ENCODE measurements at regions not wholly inside any gene's neighbourhood (a gene's known extent, or its start where the extent isn't known, plus 50 kb on each side); places are given as distances from the start of the nearest gene placed in this dataset.
"Not testable (repeated sequence)": the region's sequence is repeated elsewhere in the genome, so short reads cannot be mapped to it uniquely, and the experiment has no call there.

DNA sequence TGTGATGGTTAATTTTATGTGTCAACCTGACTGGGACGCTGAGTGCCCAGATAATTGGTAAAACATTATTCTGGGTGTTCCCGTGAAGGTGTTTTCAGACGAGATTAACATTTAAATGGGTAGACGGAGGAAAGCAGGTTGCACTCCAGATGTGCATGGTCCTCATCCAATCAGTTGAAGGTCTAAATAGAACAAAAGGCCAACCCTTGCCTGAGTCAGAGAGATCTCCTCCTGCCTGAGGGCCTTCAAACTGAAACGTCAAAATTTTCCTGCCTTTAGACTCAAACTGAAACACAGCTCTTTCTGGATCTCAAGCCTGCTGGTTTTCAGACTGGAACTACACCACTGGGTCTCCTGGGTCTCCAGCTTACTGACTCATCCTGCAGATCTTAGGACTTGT, 73.5 kb downstream of the NPIPA8 start:
- not testable (repeated sequence) for DNase-seq

DNA sequence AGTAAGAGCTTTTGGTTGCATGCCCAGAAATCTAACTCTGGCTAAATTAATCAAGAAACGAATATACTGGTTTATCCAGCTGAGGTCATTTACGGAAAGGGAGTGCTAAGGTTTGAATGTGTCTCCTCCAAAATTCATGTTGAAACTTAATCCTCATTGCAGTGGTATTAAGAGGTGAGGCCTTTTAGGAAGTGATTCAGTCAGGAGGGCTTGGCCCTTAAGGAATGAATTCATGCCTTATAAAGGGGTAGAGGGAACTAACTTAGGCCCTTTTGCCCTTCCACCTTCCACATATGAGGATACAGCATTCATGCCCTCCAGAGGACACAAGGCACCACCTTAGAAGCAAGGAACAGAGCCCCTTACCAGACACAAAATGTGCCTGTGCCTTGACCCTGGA, 74.7 kb downstream of the NPIPA8 start:
- DNase-seq, result not testable (repeated sequence)

DNA sequence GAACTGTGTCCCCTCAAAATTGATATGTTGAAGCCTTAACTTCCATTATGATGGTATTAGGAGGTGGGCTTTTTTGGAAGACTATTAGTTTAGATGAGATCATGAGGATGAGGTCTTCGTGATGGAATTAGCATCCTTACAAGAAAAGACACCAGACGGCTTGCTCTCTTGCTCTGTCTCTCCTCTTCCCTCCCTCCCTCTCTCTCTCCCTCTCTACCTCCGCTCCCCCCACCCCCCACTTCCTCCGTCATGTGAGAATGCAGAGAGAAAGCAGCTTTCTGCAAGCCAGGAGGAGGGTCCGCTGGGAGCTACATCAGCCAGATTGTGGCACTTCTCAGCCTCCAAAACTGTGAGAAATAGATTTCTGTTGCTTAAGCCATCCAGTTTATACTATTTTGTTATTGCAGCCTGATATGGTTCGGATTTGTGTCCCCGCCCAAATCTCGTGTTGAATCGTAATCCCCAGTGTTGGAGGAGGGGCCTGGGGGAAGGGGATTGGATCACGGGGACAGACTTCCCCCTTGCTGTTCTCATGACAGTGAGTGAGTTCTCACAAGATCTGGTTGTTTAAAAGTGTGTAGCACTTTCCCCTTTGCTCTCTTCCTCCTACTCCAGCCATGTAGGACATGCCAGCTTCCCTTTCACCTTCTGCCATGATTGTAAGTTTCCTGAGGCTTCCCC, 76.9 kb downstream of the NPIPA8 start:
- DNase-seq, result not testable (repeated sequence)

DNA sequence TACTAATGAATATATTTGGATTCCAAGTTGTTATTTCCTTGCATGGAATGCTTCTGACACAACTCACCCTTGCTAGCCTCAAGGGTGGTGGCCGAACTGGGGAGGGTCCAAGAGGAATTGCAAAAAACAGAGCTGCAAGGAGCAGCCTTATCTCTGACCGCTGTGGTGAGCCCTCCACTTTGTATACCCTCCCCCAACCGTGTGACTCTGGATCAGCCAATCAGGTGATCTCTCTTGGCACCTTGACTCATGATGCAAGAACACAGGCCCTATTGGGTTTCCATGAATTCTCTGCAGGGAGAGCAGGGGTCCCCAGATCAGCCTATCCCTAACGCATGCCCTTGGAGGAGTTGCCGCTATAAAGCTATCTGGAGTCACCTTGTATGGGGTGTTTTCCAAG, 83.6 kb downstream of the NPIPA8 start:
- not testable (repeated sequence) for DNase-seq

DNA sequence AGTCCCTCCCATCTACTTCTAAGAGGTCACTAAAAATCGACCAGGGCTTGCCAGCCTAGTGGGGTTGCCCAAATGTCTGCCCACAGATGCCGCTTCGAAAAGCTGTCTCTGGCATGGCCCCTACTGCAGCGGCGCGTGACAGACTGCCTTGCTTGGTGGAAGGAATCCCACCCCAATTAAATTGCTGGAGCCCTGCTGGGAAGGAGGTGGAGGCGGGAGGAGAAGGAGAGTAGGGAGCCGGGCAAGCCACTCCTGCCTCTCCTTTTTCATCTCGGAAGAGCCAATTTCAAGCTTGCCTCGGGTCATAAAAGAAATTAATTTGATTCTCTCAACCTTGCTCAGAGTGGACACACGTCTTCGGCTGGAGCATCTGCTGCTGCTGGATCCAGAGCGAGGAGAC, 106.0 kb downstream of the NPIPA8 start:
- DNase-seq, result not testable (repeated sequence)

DNA sequence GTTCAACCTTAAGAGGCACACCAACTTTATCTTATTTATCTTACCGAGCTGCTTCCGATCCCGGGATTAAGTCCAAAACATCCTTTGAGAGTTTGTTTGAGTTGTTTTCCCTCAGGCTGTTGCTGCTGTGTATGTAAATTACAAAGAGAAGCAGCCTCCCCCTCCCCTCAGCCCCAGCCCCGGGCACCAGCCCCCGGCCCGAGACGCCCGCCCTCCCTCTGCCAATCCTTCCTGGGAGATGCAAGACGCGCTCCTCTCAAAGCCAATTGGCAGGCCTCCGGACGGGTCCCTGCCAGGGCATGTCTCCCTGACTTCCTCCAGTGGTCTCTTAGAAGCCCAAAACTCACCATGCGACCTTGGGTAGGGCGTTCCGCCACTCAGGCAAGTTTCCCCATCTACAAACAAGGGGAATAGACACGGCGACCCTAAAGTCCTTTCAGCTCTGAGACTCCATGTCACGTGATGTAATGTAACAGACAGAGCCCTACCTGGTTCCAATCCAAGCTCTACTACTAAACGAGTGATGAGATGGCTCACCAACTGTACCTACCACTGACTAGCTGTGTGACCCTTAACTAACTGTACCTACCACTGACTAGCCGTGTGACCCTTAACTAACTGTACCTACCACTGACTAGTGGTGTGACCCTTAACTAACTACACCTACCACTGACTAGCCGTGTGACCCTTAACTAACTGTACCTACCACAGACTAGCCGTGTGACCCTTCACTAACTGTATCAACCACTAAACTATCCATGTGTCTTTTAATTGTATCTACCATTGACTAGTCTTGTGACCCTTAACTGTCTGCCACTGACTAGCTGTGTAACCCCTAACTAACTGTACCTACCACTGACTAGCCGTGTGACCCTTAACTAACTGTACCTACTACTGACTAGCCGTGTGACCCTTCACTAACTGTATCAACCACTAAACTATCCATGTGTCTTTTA, 114.2 kb downstream of the NPIPA8 start:
- DNase-seq, result not testable (repeated sequence)

DNA sequence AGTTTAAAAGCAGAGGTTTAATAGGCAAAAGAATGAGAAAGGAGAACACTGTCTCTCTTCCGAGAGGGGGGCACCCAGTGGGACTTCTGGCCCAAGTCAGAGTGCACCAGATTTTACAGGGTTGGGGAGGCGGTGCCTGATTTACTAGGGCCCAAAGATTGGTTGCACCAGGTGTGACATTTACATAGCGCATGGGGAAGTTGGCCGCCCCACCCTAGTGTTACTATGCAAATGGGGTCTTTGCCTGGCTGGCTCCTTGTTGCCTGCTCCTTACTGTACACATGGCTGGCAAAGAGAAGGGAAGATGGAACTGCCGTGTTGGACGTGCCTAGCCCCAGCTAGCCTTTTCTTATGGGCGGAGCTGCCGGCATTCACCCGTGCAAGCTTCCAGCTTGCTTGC, 118.8 kb downstream of the NPIPA8 start:
- not testable (repeated sequence) for DNase-seq

DNA sequence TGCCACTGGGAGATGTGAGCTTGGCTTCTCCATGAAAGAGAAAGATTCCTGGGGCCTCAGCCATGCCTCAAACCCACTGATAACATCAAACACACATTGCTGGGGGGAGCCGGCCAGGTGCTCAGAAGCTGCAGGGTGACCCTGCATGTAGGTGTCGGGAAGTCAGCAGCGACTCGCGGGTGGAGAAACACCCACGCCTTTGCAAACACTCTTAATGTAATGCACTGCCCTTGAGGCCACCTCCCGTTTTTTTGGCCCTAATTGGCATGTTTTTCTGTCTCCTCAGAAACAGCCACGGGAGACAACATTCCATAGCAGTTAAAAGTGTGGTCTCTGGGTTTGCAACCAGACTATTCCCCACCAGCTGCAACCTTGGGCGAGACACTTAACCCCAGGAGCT, 119.7 kb downstream of the NPIPA8 start:
- peak; percentile 83 for DNase-seq

DNA sequence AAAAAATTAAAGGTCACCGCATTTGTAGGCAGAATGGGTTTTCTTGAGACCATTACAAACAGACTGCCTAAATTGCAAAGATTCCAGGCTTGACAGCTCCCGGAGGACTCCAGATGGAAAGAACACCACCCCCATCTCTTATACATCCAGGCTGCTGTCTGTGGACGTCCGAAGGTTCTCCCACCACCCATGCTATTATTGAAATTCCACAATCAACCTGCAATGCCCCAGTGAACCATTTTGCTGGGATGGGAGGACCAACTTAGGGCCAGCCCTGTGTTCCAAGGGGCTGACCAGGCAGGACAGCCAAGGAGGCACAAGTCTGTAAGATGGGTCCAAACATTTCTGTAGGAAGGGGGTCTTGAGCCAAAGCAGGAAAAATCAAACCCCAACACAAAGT, 122.7 kb downstream of the NPIPA8 start:
- DNase-seq, result peak; percentile 52

DNA sequence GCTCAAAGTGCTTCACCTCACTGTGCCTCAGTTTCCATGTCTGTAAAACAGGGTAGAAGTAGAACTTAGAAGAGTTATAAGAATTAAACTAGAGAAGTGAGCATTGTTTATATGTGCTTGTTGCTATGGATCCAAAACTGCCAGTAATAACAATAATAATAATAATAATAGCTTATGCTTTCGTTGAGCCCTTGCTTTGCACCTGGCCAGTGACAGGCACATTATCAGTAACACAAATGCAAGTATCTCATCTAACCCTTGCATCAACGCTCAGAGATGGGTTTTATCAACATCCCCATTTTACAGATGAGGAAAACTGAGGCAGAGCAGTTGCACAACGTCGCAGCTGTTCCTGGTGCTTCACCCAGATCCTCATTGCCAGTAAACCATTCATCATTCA, 125.0 kb downstream of the NPIPA8 start:
- not testable (repeated sequence) for DNase-seq

DNA sequence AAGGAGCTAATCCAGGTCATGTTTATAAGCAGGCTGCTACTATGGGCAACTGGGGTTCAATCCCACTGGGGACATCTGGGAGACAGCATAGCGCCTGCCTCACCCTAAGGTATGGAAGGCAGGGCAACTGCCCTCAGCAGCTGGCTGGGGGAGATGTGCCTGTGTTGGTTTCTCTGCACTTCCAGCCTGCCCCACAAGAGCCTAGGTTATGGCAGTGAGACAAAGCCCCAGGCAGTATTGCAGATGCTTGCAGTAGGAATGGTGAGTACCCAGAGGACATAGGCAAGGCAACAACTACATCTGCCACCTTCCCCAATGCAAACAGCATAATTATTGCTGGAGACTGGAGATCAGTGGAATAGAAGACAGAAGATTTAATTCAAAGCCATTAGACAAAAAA, 131.8 kb downstream of the NPIPA8 start:
- DNase-seq, result not testable (repeated sequence)

DNA sequence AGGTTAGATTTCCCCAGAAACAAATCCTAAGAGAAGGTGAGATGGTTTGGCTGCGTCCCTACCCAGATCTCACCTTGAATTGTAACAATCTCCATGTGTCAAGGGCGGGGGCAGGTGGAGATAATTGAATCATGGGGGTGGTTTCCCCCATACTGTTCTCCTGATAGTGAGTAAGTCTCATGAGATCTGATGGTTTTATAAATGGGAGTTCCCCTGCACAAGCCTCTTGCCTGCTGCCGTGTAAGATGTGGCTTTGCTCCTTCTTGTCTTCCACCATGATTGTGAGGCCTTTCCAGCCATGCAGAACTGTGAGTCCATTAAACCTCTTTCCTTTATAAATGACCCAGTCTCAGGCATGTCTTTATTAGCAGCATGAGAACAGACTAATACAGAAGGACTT, 132.2 kb downstream of the NPIPA8 start:
- not testable (repeated sequence) for DNase-seq

DNA sequence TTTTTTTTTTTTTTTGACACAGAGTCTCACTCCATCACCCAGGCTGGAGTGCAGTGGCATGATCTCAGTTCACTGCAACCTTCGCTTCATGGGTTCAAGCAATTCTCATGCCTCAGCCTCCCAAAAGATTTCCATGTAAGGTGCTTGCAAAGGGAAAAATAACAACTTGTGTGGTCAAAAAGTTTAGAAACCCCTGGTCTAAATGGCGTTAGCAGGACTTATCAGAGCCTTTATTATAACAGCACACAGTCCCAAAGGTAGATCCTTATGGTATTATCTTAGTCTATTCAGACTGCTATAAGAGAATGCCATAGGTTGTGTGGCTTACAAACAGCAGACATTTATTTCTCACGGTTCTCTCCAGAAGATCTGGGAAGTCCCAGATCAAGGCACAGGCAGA, 135.0 kb downstream of the NPIPA8 start:
- DNase-seq, result not testable (repeated sequence)

DNA sequence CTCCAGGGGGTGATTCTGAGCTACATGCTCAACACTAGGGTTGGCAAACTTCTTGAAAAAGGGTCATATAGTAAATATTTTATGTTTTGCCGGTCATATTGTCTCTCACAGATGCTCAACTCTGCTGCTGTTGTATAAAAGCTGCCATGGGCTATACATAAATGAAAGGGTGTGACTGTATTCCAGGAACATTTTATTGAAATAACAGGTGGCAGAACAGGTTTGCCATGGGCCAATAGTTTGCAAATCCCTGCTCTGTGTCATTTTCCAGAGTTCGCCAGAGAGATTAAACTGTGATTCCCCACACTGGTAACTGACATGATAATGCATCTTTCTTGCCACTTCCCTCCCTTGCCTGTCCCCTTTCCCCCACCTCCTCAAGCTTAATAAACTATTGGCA, 144.1 kb downstream of the NPIPA8 start:
- not testable (repeated sequence) for DNase-seq

DNA sequence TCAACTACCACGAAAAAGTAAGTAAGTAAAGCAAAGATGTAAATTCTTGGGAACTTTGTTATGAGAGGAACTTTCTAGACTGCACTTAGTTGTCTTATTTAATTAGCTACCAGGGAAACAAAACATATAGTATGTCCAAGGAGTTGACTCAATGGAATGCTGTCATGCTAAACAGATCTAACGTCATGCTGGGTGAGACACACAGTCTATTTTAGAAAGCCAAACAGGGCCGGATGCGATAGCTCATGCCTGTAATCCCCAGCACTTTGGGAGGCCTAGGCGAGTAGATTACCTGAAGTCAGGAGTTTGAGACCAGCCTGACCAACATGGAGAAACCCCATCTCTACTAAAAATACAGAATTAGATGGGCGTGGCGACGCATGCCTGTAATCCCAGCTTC, 146.4 kb downstream of the NPIPA8 start:
- not testable (repeated sequence) for DNase-seq

DNA sequence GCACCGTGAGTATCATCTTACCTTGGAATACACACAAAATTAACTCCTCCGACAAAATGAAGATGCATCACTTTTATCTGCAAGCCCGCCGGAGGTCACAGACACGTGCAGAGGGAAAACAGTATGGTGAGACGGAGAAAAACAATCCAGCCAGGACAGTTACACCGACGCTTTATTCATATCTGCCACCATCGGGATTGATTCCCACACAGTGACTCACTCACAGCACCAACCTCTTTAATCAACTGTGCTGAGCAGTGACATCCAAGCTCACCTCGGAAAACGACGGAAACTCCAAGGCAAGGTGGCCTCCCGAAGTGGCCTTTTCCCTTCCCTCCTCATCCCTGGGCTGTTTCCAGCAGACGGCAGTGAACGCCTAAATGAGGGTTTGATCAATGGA, 151.8 kb downstream of the NPIPA8 start:
- DNase-seq, result not testable (repeated sequence)

DNA sequence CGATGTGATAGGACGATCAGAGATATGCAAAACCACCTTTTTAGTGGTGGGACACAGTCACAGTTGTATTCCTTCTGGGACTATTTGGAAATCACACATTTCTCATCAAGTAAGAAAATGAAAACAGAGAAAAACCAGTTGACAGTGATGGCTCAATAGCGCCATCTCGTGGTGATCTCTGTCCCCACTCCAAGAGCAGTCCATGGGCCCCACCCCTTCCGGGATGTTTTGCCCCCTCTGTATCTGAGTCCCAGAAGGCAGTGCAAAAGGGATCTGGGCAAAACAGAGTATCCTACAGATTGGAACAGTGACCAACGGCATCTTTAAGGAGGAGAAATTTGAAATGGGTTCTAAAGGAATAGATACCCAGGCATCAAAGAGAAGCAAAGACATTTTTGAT, 155.5 kb downstream of the NPIPA8 start:
- DNase-seq, result not testable (repeated sequence)

DNA sequence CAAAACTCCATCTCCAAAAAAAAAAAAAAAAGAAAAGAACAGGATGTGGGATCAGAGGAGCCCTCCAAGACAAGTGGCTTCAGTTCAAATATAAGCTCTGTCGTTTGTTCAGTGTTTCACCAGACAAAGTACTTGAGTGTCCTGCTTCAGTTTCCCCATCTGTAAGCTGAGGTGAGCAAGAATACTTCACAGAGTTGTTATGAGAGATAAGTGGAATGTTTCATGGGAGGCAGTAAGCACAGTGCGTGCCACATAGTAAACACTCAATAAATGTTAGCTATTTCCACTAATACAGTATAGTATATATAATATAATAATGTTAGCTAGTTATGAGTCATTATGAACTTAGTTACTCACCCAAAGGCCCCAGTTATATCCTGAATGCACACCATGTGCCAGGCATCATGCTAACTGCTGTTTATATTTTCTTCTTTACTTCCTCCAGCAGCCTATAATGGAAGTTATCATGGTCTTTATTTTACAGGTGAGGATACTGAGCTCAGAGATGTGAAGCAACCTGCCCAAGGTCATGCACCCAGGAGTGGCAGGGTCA, 162.5 kb downstream of the NPIPA8 start:
- DNase-seq, result not testable (repeated sequence)

DNA sequence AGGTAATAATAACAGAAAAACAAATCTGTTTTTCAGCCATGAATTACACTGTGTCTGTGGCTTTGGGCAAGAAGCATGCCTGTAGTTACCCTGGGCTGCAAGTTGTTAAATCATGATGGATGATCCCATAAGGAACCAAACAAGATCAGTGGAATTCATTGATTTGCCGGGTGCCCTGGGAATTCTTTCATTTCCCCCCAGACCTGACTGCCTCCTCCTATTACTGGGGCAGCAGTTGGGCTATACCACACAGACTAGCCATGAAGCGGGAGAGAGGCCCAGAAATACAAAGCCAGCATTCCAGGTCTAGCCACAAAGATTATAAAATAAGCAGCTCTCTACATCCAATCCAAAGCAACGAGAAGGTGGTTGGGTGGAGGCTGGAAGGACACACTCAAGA, 174.2 kb downstream of the NPIPA8 start:
- not testable (repeated sequence) for DNase-seq

DNA sequence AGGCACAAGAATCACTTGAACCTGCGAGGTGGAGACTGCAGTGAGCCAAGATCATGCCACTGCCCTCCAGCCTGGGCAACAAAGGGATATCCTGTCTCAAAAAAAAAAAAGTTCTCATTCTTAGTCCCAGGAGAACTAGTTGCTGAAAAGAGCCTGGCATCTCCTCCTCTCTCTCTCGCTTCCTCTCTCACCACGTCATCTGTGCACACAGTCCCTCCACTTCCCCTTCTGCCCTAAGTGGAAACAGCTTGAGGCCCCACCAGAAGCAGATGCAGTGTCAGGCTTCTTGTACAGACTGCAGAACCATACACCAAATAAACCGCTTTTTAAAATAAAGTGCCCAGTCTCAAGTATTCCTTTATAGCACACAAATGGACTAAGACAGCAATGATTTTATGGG, 175.3 kb downstream of the NPIPA8 start:
- not testable (repeated sequence) for DNase-seq

DNA sequence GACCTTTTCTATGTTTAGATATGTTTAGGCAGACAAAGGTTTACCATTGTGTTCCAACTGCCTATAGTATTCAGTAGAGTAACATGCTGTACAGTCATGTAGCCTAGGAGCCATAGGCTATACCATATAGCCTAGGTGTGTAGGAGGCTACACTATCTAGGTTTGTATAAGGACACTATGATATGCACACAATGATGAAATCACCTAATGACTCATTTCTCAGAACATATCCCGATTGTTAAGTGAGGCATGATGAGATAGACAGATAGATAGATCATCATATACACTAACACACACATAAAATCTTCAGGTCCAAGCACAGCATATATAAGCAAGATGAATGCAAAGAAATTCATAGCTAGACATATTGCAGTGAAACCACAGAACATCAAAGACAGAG, 177.4 kb downstream of the NPIPA8 start:
- not testable (repeated sequence) for DNase-seq

DNA sequence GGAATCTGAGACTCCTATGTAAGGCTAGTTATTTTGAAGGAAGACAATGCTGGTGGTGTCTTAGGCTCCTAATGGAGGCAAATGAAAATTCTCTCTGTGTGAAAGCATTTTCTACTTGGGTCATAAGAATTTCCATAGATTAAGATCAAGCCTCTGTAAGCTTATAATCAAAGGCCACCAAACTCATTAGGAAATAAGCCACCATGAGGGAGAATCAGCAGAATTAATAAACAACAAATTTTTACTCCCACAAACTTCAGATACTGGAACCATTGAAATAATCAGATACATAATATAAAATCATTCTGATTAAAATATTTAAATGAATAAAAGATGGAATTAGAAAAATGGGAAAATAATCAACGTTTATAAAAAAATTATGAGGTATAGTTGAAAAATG, 178.7 kb downstream of the NPIPA8 start:
- not testable (repeated sequence) for DNase-seq

DNA sequence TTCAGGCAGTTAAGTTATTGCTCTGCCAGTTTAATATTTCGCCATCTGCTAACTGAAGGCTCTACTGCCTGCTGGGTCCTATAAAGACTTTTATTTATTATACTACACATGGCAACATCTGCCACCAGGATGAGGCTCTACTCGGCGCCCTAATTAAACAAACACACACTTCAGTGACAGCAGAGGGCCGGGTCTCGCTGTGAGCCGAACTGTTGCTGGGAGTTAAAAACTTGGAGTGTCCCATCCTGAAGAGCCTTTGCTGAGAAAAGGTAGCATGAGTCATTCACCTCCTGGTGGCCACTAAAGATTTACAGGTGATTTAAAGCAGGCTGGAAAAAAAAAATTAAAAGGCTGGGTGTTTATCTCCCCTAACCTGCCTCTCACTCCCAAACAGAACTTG, 183.7 kb downstream of the NPIPA8 start:
- DNase-seq, result not testable (repeated sequence)

DNA sequence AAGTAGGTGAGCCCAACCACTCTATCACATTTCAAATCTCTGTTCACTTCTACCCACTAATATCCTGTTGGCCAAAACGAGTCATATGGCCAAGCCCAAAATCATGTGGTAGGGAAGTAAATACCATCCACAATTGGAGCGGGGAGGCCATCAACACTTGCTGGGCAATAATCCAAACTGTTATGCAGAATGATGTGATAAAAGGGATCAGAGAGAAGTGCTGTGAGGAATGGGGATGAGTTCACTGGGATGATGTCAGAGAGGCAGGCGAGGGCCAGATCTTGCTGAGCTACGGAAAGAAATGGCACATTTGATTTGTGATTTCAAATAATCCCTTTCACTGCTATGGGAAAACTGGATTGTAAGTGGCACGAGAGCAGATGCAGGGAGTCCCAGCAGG, 188.4 kb downstream of the NPIPA8 start:
- DNase-seq, result not testable (repeated sequence)

All from islet precursor cell (in vitro differentiated cells).